ENCODE measurements at regions not wholly inside any gene's neighbourhood (a gene's known extent, or its start where the extent isn't known, plus 50 kb on each side); places are given as distances from the start of the nearest gene placed in this dataset.

DNA sequence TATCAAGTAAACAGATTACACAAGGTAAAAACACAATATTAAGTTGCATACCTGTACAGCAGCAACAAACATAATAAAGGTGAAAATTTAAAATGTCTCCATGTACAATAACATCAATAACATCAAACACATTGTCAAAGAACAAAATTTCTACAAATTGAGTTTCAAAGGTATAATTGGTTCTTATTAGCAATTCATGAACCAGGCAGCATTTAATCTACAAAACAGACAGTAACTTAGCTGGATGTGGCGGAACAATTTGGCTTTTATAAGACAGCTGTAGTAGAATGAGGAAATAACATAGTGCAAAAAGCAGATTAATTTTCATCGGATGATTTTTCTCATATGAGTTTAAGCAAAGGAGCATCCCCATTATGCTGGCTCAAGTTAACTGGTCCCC, 1176.8 kb downstream of the EFNA5 start:
- no peak for TF ChIP-seq EZH2 (IDR thresholded peaks at IDR 0.05; ENCODE audit: low read length)
- no peak for TF ChIP-seq CTCF (optimal IDR thresholded peaks at IDR 0.05 in 1 of 3, IDR thresholded peaks at IDR 0.05 in 1 of 3, conservative IDR thresholded peaks at IDR 0.05 in 1 of 3; ENCODE audit: extremely low read depth in 1 of 3, insufficient read depth in 2 of 3, low read length in 3 of 3)
